GM23338 (cell line): ENCODE measurements at regions not wholly inside any gene's neighbourhood (a gene's known extent, or its start where the extent isn't known, plus 50 kb on each side); places are given as distances from the start of the nearest gene placed in this dataset.

ENCODE experiments used
- CREB1 ChIP-seq: fragments of 250-450 bp; sonication (Bioruptor Pico); IDR thresholded peaks from 2 replicates; pipeline ENCODE4 v1.5.0; 2020; ENCODE audit warnings: low read depth, mild to moderate bottlenecking, moderate library complexity
- EZH2phosphoT487 ChIP-seq: fragments of 200-600 bp; sonication (generic); IDR thresholded peaks from one replicate; pipeline ENCODE4 v1.8.1; 2018; ENCODE audit warnings: antibody characterized with exemption; ENCODE audit not compliant: unreplicated experiment
- POLR2AphosphoS5 ChIP-seq: IDR thresholded peaks from 2 replicates; pipeline ENCODE4 v1.6.1; 2016; ENCODE audit warnings: antibody characterized with exemption, low read depth
- TF ChIP-seq, protein P1 (sequence below), 2 experiments: fragments of 200-600 bp in 1 of 2; sonication (generic) in 1 of 2; conservative IDR thresholded peaks; 2 replicates each; pipeline versions ENCODE4 v1.5.1 to v1.6.1; 2016 to 2017; ENCODE audit warnings: antibody characterized with exemption in 2 of 2, low read depth in 2 of 2, mild to moderate bottlenecking in 2 of 2, moderate library complexity in 1 of 2

DNA sequence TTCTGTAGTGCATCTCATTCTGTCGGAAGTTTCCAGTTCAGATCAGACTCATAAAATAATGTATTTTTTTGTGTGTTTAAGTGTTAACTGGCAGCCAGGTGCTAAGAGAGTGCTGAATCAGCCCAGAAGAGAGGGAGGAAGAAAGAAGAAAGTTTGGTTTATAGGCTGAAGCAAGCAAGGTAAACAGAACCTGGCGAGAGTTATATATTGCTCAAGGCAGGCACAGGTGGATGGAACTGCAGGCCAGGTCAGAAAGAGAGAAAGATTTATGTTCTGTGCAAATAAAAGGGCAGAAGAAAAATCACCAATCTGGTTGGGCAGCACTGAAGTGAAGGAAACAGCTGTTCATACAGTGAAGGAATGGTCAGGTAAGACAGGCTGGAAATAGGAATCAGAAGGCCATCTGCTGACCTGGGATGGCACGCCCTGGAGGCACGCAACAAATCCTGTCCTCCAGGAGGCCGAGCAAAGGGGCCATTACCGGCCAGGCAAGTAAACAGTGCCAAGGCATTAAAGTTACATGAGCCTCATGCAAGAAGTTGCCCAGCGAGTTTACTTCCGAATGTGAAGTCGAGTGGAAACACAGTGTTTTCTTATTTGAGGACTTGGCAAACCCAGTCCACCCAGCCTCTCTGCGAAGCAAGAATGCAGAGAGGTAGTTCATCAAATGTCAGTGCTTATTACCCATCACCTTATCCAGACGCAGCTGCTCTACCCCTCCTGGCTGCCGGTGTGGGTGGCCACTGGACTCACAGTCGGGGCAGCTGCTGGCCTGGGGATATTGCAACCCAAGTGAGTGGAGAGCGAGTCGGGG lies 309.8 kb downstream of the VPS13C start:
- no peak for TF ChIP-seq EZH2phosphoT487
- TF ChIP-seq, protein P1, sequence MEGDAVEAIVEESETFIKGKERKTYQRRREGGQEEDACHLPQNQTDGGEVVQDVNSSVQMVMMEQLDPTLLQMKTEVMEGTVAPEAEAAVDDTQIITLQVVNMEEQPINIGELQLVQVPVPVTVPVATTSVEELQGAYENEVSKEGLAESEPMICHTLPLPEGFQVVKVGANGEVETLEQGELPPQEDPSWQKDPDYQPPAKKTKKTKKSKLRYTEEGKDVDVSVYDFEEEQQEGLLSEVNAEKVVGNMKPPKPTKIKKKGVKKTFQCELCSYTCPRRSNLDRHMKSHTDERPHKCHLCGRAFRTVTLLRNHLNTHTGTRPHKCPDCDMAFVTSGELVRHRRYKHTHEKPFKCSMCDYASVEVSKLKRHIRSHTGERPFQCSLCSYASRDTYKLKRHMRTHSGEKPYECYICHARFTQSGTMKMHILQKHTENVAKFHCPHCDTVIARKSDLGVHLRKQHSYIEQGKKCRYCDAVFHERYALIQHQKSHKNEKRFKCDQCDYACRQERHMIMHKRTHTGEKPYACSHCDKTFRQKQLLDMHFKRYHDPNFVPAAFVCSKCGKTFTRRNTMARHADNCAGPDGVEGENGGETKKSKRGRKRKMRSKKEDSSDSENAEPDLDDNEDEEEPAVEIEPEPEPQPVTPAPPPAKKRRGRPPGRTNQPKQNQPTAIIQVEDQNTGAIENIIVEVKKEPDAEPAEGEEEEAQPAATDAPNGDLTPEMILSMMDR (conservative IDR thresholded peaks at IDR 0.05; ENCODE audit: low read depth in 2 of 2) = no peak
- no peak for TF ChIP-seq POLR2AphosphoS5
- no peak for TF ChIP-seq CREB1
